Loucy (cell line): ENCODE measurements at regions not wholly inside any gene's neighbourhood (a gene's known extent, or its start where the extent isn't known, plus 50 kb on each side); places are given as distances from the start of the nearest gene placed in this dataset.

ENCODE experiments used
- H2AFZ ChIP-seq: fragments of 200-600 bp; sonication (generic); 2 replicates; pipeline ENCODE4 v1.6.0; 2016; ENCODE audit warnings: antibody characterized with exemption, mild to moderate bottlenecking, low read length, moderate library complexity
- H3F3A ChIP-seq: fragments of 200-600 bp; 2 replicates; pipeline ENCODE4 v1.6.0; 2016; ENCODE audit warnings: antibody characterized with exemption, low read depth, mild to moderate bottlenecking
- H3K27me3 ChIP-seq: fragments of 200-600 bp; sonication (generic); 2 replicates; pipeline ENCODE4 v1.6.1; 2014; ENCODE audit warnings: low read length, mild to moderate bottlenecking; ENCODE audit not compliant: insufficient read depth, poor library complexity, severe bottlenecking
- H3K36me3 ChIP-seq: fragments of 200-600 bp; sonication (generic); 2 replicates; pipeline ENCODE4 v1.6.1; 2016; ENCODE audit warnings: low read length; ENCODE audit not compliant: insufficient read depth
- H3K4me1 ChIP-seq: fragments of 200-600 bp; sonication (generic); 2 replicates; pipeline ENCODE4 v1.5.1; 2014; ENCODE audit warnings: low read length, mild to moderate bottlenecking; ENCODE audit not compliant: insufficient read depth, poor library complexity, severe bottlenecking
- H3K4me2 ChIP-seq: fragments of 200-600 bp; sonication (generic); 2 replicates; pipeline ENCODE4 v1.6.0; 2014; ENCODE audit warnings: antibody characterized with exemption, low read length, low read depth, mild to moderate bottlenecking; ENCODE audit not compliant: poor library complexity, severe bottlenecking
- H3K4me3 ChIP-seq: fragments of 200-600 bp; sonication (generic); 2 replicates; pipeline ENCODE4 v1.5.1; 2014; ENCODE audit warnings: low read length, mild to moderate bottlenecking, mixed read lengths; ENCODE audit not compliant: poor library complexity, severe bottlenecking
- H3K79me2 ChIP-seq: fragments of 200-600 bp; sonication (generic); 2 replicates; pipeline ENCODE4 v1.6.1; 2014; ENCODE audit warnings: low read length; ENCODE audit not compliant: insufficient read depth
- H3K9ac ChIP-seq: fragments of 200-600 bp; sonication (generic); 2 replicates; pipeline ENCODE4 v1.6.0; 2014; ENCODE audit warnings: mild to moderate bottlenecking, low read depth, low read length, moderate library complexity; ENCODE audit not compliant: poor library complexity, severe bottlenecking
- H3K9me2 ChIP-seq: fragments of 200-600 bp; sonication (generic); replicated peaks from 2 replicates; pipeline ENCODE4 v1.6.1; 2016; ENCODE audit warnings: low read depth, low read length, mixed read lengths
- H3K9me3 ChIP-seq: fragments of 200-600 bp; sonication (generic); 2 replicates; pipeline ENCODE4 v1.6.1; 2014; ENCODE audit warnings: mild to moderate bottlenecking, antibody characterized with exemption, low read length, low read depth; ENCODE audit not compliant: insufficient read depth
- H4K20me1 ChIP-seq: fragments of 200-600 bp; sonication (generic); 2 replicates; pipeline ENCODE4 v1.6.0; 2014; ENCODE audit warnings: antibody characterized with exemption, low read length, mild to moderate bottlenecking; ENCODE audit not compliant: insufficient read depth, poor library complexity, severe bottlenecking
- CTCF ChIP-seq: fragments of 200-600 bp; sonication (generic); conservative IDR thresholded peaks from 2 replicates; pipeline ENCODE4 v1.5.1; 2014; ENCODE audit warnings: mild to moderate bottlenecking, antibody characterized with exemption, low read length
- EZH2phosphoT487 ChIP-seq: fragments of 200-600 bp; IDR thresholded peaks from 2 replicates; pipeline ENCODE4 v1.6.1; 2018; ENCODE audit warnings: antibody characterized with exemption, mild to moderate bottlenecking, moderate library complexity, borderline replicate concordance

- Histone ChIP-seq H3K4me2 (no peak overlapping the region), H3K4me1 (no peaks in the 10 kb centered on the region), H3K9ac (no peak overlapping the region), H3K27me3 (no peaks in the 10 kb centered on the region), H4K20me1 (no peaks in the 10 kb centered on the region), H3K4me3 (no peak overlapping the region), H3K36me3 (no peaks in the 10 kb centered on the region), H2AFZ (no peak overlapping the region), H3F3A (no peaks in the 10 kb centered on the region), H3K9me2 (no peaks in the 10 kb centered on the region), H3K9me3 (no peaks in the 10 kb centered on the region), H3K79me2 (no peaks in the 10 kb centered on the region)
- TF ChIP-seq EZH2phosphoT487, result no peak
- TF ChIP-seq CTCF, result no peak
These were observed 170.9 kb upstream of the NPVF start for GRCh38 chr7:25399000-25399750.

GRCh38 chr7:25402532-25402931, 174.2 kb upstream of the NPVF start:
- Histone ChIP-seq H3K9me2 (no peaks in the 10 kb centered on the region), H2AFZ (no peak overlapping the region), H3K4me2 (no peak overlapping the region), H3K9me3 (no peaks in the 10 kb centered on the region), H3K4me3 (no peak overlapping the region), H3K36me3 (no peaks in the 10 kb centered on the region), H3K79me2 (no peaks in the 10 kb centered on the region), H3F3A (no peaks in the 10 kb centered on the region), H4K20me1 (no peaks in the 10 kb centered on the region), H3K9ac (no peak overlapping the region), H3K27me3 (no peaks in the 10 kb centered on the region), H3K4me1 (no peaks in the 10 kb centered on the region)
- TF ChIP-seq EZH2phosphoT487 (no peak), CTCF (no peak)

GRCh38 chr7:25405736-25406135, 177.4 kb upstream of the NPVF start:
- no peaks in the 10 kb centered on the region for H3K9me3 ChIP-seq
- H3K9me2 ChIP-seq, result no peaks in the 10 kb centered on the region
- TF ChIP-seq EZH2phosphoT487 (no peak), CTCF (no peak)
- no peaks in the 10 kb centered on the region for H3K79me2 ChIP-seq
- no peaks in the 10 kb centered on the region for H3K36me3 ChIP-seq
- H3K4me2 ChIP-seq, result no peak overlapping the region
- H3F3A ChIP-seq, result no peaks in the 10 kb centered on the region
- H3K4me1 ChIP-seq, result no peaks in the 10 kb centered on the region
- H3K4me3 ChIP-seq, result no peak overlapping the region
- H3K27me3 ChIP-seq, result no peaks in the 10 kb centered on the region
- no peak overlapping the region for H2AFZ ChIP-seq
- no peaks in the 10 kb centered on the region for H4K20me1 ChIP-seq
- H3K9ac ChIP-seq, result no peak overlapping the region
